ENCODE measurements at regions not wholly inside any gene's neighbourhood (a gene's known extent, or its start where the extent isn't known, plus 50 kb on each side); places are given as distances from the start of the nearest gene placed in this dataset.

DNA sequence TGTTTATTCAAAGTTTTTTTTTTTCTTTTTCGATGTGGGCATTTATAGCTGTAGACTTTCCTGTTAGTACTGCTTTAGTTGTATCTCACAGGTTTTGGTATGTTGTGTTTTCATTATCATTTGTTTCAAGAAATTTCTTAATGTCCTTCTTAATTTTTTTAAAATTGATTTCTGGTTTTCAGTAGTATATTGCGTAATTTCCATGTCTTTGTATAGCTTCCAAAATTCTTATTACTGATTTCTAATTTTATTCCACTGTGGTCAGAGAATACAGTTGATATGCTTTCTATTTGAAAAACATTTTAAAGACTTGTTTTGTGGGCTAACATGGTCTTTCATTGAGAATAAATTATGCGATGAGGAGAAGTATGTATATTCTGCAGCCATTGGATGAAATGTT lies 463.2 kb upstream of the B3GALT2 start:
- DNase-seq (ENCODE audit: extremely low read depth in 1 of 4, low spot score in 3 of 4) (no peak), ATAC-seq (no peak), FAIRE-seq (no peak)
- CTCF ChIA-PET (ENCODE audit: low intra/inter-chr PET ratio), result no interaction called here
- H3K4me3 ChIP-seq, result no peak overlapping the region
- POLR2A ChIA-PET, result no interaction called here
- H2AFZ ChIP-seq (ENCODE audit: low read depth, low read length), result no peak overlapping the region
- WGBS (ENCODE audit: insufficient coverage, low coverage, missing lambda C conversion rate), result 2% methylated on average over 3 of the region's 3 CpGs
- no peak overlapping the region for H3K9ac ChIP-seq (ENCODE audit: insufficient read depth in 1 of 2, low read depth in 2 of 2, low read length in 2 of 2)
- no peak overlapping the region for H3K4me2 ChIP-seq (ENCODE audit: insufficient read depth, low read length)
- no peaks in the 10 kb centered on the region for H3K9me1 ChIP-seq (ENCODE audit: control insufficient read depth, insufficient read depth, low read length)
- no peaks in the 10 kb centered on the region for H4K20me1 ChIP-seq (replicated peaks; ENCODE audit: control insufficient read depth, insufficient read depth, low read length)
- no peaks in the 10 kb centered on the region for H3K27me3 ChIP-seq (ENCODE audit: control insufficient read depth in 2 of 2, insufficient read depth in 2 of 2, low read length in 2 of 2)
- no peaks in the 10 kb centered on the region for H3K9me3 ChIP-seq (replicated peaks; ENCODE audit: control insufficient read depth, insufficient read depth, low read depth, low read length)
- H3K36me3 ChIP-seq (ENCODE audit: control insufficient read depth, insufficient read depth, low read length), result no peaks in the 10 kb centered on the region
- no peaks in the 10 kb centered on the region for H3K4me1 ChIP-seq (replicated peaks in 1 of 2; ENCODE audit: control insufficient read depth in 2 of 2, insufficient read depth in 2 of 2, low read length in 2 of 2)
- no peaks in the 10 kb centered on the region for H3K79me2 ChIP-seq (ENCODE audit: control insufficient read depth, insufficient read depth, low read length)
- no TSS peak for BruUV-seq (replicated peaks)
- TF ChIP-seq CEBPG (CRISPR knock-in tag; IDR thresholded peaks at IDR 0.05) (no peak), CEBPG (tag; conservative IDR thresholded peaks at IDR 0.05 in 1 of 2, IDR thresholded peaks at IDR 0.05 in 1 of 2) (peak; percentile 40 to 91; a peak in 3 of 4 replicates), CEBPB (tag; IDR thresholded peaks at IDR 0.05) (peak; percentile 61), TCF3 (CRISPR knock-in tag; IDR thresholded peaks at IDR 0.05) (no peak)
- H3K27ac ChIP-seq (ENCODE audit: extremely low read depth, low read depth, low read length), result no peak overlapping the region
- intact Hi-C loops (cut with micrococcal nuclease), result no loop called here
- in situ Hi-C loops (cut with MboI), result no loop called here

DNA sequence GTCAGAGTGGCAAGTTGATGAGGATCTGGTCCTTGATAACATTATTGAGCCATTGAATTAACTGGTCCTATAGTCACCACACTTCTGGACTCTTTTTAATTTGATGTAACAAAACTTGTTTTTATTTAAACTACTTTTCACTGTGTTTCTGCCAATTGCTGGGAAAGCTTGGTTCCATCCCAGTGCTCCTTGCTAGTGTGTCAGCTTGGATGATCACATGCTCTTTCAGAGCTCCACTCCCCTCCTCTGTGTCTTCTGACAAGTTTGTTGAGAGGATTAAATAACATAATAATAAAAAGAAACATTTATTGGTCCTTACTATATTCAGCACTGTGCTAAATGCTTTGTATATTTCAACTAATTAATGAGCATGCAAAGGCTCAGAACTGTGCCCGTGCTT lies 448.5 kb upstream of the B3GALT2 start:
- no peaks in the 10 kb centered on the region for H3K9me3 ChIP-seq (replicated peaks; ENCODE audit: control insufficient read depth, insufficient read depth, low read depth, low read length)
- no peaks in the 10 kb centered on the region for H4K20me1 ChIP-seq (replicated peaks; ENCODE audit: control insufficient read depth, insufficient read depth, low read length)
- no peaks in the 10 kb centered on the region for H3K36me3 ChIP-seq (ENCODE audit: control insufficient read depth, insufficient read depth, low read length)
- H3K9me1 ChIP-seq (ENCODE audit: control insufficient read depth, insufficient read depth, low read length), result no peaks in the 10 kb centered on the region
- no peaks in the 10 kb centered on the region for H3K79me2 ChIP-seq (ENCODE audit: control insufficient read depth, insufficient read depth, low read length)
- DNase-seq (ENCODE audit: extremely low read depth in 1 of 4, low spot score in 3 of 4), result no peak
- 0% methylated on average over 1 of the region's 1 CpG for WGBS (ENCODE audit: insufficient coverage, low coverage, missing lambda C conversion rate)
- FAIRE-seq, result no peak
- H3K27me3 ChIP-seq (ENCODE audit: control insufficient read depth in 2 of 2, insufficient read depth in 2 of 2, low read length in 2 of 2), result no peaks in the 10 kb centered on the region
- in situ Hi-C loops (cut with MboI), result no loop called here
- no peak overlapping the region for H3K4me3 ChIP-seq
- intact Hi-C loops (cut with micrococcal nuclease), result no loop called here
- no peak overlapping the region for H3K9ac ChIP-seq (ENCODE audit: insufficient read depth in 1 of 2, low read depth in 2 of 2, low read length in 2 of 2)
- POLR2A ChIA-PET, result no interaction called here
- no peak overlapping the region for H3K4me2 ChIP-seq (ENCODE audit: insufficient read depth, low read length)
- H3K27ac ChIP-seq (ENCODE audit: extremely low read depth, low read depth, low read length), result no peak overlapping the region
- no peak overlapping the region for H2AFZ ChIP-seq (ENCODE audit: low read depth, low read length)
- no peak for ATAC-seq
- BruUV-seq (replicated peaks), result no TSS peak
- CTCF ChIA-PET (ENCODE audit: low intra/inter-chr PET ratio), result no interaction called here
- no peaks in the 10 kb centered on the region for H3K4me1 ChIP-seq (replicated peaks in 1 of 2; ENCODE audit: control insufficient read depth in 2 of 2, insufficient read depth in 2 of 2, low read length in 2 of 2)
- TF ChIP-seq MAZ (CRISPR knock-in tag; conservative IDR thresholded peaks at IDR 0.05 in 1 of 2, IDR thresholded peaks at IDR 0.05 in 1 of 2) (no peak), ZNF263 (CRISPR knock-in tag; IDR thresholded peaks at IDR 0.05; ENCODE audit: borderline replicate concordance) (no peak), MAFG (tag; conservative IDR thresholded peaks at IDR 0.05) (no peak), WHSC1 (IDR thresholded peaks at IDR 0.05; ENCODE audit: low read length) (no peak), ETV6 (IDR thresholded peaks at IDR 0.05; ENCODE audit: borderline replicate concordance in 1 of 2, low read depth in 2 of 2, low read length in 1 of 2) (no peak), ETV6 (CRISPR knock-in tag; IDR thresholded peaks at IDR 0.05; ENCODE audit: borderline replicate concordance) (no peak), SMAD3 (CRISPR knock-in tag; conservative IDR thresholded peaks at IDR 0.05) (no peak), NR2F6 (CRISPR knock-in tag; IDR thresholded peaks at IDR 0.05) (no peak)
- TF ChIP-seq, protein P1, sequence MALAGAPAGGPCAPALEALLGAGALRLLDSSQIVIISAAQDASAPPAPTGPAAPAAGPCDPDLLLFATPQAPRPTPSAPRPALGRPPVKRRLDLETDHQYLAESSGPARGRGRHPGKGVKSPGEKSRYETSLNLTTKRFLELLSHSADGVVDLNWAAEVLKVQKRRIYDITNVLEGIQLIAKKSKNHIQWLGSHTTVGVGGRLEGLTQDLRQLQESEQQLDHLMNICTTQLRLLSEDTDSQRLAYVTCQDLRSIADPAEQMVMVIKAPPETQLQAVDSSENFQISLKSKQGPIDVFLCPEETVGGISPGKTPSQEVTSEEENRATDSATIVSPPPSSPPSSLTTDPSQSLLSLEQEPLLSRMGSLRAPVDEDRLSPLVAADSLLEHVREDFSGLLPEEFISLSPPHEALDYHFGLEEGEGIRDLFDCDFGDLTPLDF (CRISPR knock-in tag; IDR thresholded peaks at IDR 0.05), result no peak
- TF ChIP-seq, protein P2, sequence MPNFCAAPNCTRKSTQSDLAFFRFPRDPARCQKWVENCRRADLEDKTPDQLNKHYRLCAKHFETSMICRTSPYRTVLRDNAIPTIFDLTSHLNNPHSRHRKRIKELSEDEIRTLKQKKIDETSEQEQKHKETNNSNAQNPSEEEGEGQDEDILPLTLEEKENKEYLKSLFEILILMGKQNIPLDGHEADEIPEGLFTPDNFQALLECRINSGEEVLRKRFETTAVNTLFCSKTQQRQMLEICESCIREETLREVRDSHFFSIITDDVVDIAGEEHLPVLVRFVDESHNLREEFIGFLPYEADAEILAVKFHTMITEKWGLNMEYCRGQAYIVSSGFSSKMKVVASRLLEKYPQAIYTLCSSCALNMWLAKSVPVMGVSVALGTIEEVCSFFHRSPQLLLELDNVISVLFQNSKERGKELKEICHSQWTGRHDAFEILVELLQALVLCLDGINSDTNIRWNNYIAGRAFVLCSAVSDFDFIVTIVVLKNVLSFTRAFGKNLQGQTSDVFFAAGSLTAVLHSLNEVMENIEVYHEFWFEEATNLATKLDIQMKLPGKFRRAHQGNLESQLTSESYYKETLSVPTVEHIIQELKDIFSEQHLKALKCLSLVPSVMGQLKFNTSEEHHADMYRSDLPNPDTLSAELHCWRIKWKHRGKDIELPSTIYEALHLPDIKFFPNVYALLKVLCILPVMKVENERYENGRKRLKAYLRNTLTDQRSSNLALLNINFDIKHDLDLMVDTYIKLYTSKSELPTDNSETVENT (CRISPR knock-in tag; IDR thresholded peaks at IDR 0.05), result no peak

All from K562 (cell line).